Nephron progenitor cell (in vitro differentiated cells): ENCODE measurements at regions not wholly inside any gene's neighbourhood (a gene's known extent, or its start where the extent isn't known, plus 50 kb on each side); places are given as distances from the start of the nearest gene placed in this dataset.

Experiments
- DNase-seq: peaks from one replicate; pipeline ENCODE4 v3.0.0; 2021
- H3K27ac Mint-ChIP-seq: 2 replicates; pipeline ENCODE4 v1.8.0; 2021; ENCODE audit warnings: mild to moderate bottlenecking, moderate library complexity, mixed read lengths
- H3K27me3 Mint-ChIP-seq: 2 replicates; pipeline ENCODE4 v1.8.0; 2021; ENCODE audit warnings: mild to moderate bottlenecking, low read depth, mixed read lengths; ENCODE audit not compliant: poor library complexity
- H3K36me3 Mint-ChIP-seq: 2 replicates; pipeline ENCODE4 v1.8.0; 2021; ENCODE audit warnings: low read depth, mixed read lengths
- H3K4me1 Mint-ChIP-seq: 2 replicates; pipeline ENCODE4 v1.8.0; 2021; ENCODE audit warnings: mixed read lengths
- H3K4me3 Mint-ChIP-seq: 2 replicates; pipeline ENCODE4 v1.8.0; 2021; ENCODE audit warnings: mild to moderate bottlenecking, moderate library complexity, mixed read lengths
- H3K9me3 Mint-ChIP-seq: 2 replicates; pipeline ENCODE4 v1.8.0; 2021; ENCODE audit warnings: mild to moderate bottlenecking, moderate library complexity, mixed read lengths
- CTCF ChIP-seq: fragments of 200-600 bp; sonication (generic); IDR thresholded peaks from 2 replicates; pipeline ENCODE4 v1.5.0; 2021; ENCODE audit warnings: antibody characterized with exemption

GRCh38 chr3:8186213-8186612, 315.4 kb upstream of the LMCD1 start:
- Mint-ChIP-seq H3K9me3 (peaks cover 10% of the 10 kb centered on the region), H3K36me3 (no peaks in the 10 kb centered on the region), H3K4me1 (no peaks in the 10 kb centered on the region), H3K27ac (peak overlapping the region; percentile 66), H3K27me3 (no peaks in the 10 kb centered on the region), H3K4me3 (no peak overlapping the region)
- DNase-seq: no peak
- no peak for TF ChIP-seq CTCF

GRCh38 chr3:8187996-8188395, 313.6 kb upstream of the LMCD1 start:
- TF ChIP-seq CTCF: no peak
- Mint-ChIP-seq H3K36me3 (no peaks in the 10 kb centered on the region), H3K27ac (no peak overlapping the region), H3K9me3 (peaks cover 22% of the 10 kb centered on the region), H3K27me3 (peaks cover 7% of the 10 kb centered on the region), H3K4me3 (no peak overlapping the region), H3K4me1 (no peaks in the 10 kb centered on the region)
- DNase-seq: no peak

DNA sequence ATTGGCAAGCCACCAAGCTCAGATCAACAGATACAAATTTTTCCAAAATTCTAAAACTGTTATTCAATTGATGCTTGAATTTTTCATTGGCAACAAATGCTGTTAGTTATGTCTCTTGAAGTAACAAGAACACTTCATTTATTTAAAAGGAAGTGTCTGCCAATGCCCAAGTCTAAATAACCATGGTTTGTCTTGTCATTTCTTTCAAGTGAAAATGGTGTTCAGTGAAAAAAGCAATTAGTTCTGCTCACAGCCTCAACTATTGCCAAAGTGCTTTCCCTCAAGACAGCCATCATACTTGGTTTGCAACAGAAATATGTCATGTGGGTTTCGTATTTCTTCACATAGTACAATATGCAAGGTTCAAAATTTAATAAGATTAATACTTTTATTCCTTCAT, 312.6 kb upstream of the LMCD1 start:
- Mint-ChIP-seq H3K4me1 (no peaks in the 10 kb centered on the region), H3K4me3 (no peak overlapping the region), H3K36me3 (no peaks in the 10 kb centered on the region), H3K9me3 (peaks cover 22% of the 10 kb centered on the region), H3K27me3 (peaks cover 7% of the 10 kb centered on the region), H3K27ac (no peak overlapping the region)
- no peak for DNase-seq
- no peak for TF ChIP-seq CTCF

DNA sequence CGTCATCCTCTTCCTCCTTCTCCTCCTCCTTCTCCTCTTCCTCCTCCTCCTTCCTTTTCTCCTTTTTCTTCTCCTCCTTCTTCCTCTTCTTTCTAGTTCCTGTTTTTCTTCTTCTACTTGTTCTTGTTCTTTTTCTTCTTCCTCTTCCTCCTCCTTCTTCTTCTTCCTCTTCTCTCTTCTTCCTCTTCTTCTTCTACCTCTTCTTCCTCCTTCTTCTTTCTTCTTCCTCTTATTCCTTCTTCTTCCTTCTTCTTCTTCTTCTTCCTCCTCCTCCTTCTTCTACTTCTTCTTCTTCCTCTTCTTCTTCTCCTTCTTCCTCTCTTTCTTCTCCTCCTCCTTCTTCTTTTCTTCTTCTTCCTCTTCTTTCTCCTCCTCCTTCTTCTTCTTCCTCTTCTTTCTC, 310.2 kb upstream of the LMCD1 start:
- no peak for DNase-seq
- H3K36me3 Mint-ChIP-seq: no peaks in the 10 kb centered on the region
- peaks cover 22% of the 10 kb centered on the region for H3K9me3 Mint-ChIP-seq
- TF ChIP-seq CTCF: no peak
- peaks cover 7% of the 10 kb centered on the region for H3K27me3 Mint-ChIP-seq
- no peaks in the 10 kb centered on the region for H3K4me1 Mint-ChIP-seq
- H3K27ac Mint-ChIP-seq: no peak overlapping the region
- H3K4me3 Mint-ChIP-seq: no peak overlapping the region

DNA sequence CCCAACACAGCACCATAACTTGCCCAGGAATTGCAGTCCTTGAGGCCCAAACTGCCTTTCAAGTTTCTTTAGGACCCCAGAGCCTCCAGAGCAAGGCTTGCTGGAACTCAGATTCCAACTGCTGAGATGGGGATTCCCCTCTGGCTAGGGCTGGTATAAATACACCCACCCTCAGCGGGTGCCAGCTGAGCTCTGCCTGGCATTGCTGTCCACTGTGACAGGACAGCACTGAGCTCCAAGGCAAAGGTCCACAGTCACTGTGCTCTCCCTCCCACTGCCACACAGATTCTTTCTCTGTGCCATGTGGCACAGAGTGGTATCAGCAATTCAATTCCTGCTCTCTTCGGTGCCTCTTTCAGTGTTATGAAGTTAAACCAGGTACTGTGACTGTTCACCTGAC, 304.2 kb upstream of the LMCD1 start:
- no peak for DNase-seq
- Mint-ChIP-seq H3K27ac (no peak overlapping the region), H3K9me3 (peaks cover under 1% of the 10 kb centered on the region), H3K4me3 (no peak overlapping the region), H3K4me1 (peaks cover 20% of the 10 kb centered on the region), H3K27me3 (peaks cover 4% of the 10 kb centered on the region), H3K36me3 (no peaks in the 10 kb centered on the region)
- TF ChIP-seq CTCF: no peak

DNA sequence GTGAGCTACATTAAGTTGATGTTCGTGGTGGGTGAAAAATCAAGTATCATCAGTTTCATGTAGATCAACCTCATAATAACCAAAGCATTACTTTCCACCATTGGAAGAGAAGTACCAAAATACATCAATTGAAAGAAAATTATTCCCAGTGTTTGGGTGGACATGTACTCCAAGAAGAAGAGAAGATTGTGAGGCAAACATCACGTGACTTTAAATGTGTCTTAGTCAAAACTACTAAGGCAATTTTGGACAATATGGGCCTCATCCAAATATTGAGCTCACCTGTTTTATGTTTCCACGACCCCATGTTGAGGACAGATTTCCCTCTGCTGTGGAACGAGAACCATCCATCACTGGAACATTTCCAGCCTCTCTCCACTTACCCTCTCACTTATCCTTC, 303.0 kb upstream of the LMCD1 start:
- peaks cover 20% of the 10 kb centered on the region for H3K4me1 Mint-ChIP-seq
- H3K9me3 Mint-ChIP-seq: no peaks in the 10 kb centered on the region
- peaks cover 4% of the 10 kb centered on the region for H3K27me3 Mint-ChIP-seq
- no peak for DNase-seq
- no peak overlapping the region for H3K27ac Mint-ChIP-seq
- H3K36me3 Mint-ChIP-seq: no peaks in the 10 kb centered on the region
- H3K4me3 Mint-ChIP-seq: no peak overlapping the region
- no peak for TF ChIP-seq CTCF
